SK-N-SH treated with all-trans-retinoic acid at 6 μM for 48 hours (cell line): ENCODE measurements at regions not wholly inside any gene's neighbourhood (a gene's known extent, or its start where the extent isn't known, plus 50 kb on each side); places are given as distances from the start of the nearest gene placed in this dataset.

Experiments used
- ATAC-seq: fragments of 200-7000 bp; cut with Tn5 transposase; 3 replicates; pipeline ENCODE4 v1.9.1; 2020; ENCODE audit warnings: mild to moderate bottlenecking, moderate library complexity
- ARNTL ChIP-seq: fragments of 450-650 bp; formaldehyde crosslinking; IDR thresholded peaks from 2 replicates; pipeline ENCODE4 v1.5.0; 2020; ENCODE audit warnings: low read depth, mild to moderate bottlenecking, moderate library complexity, borderline replicate concordance
- CREB5 ChIP-seq: fragments of 250-450 bp; sonication (Bioruptor Pico); IDR thresholded peaks from 2 replicates; pipeline ENCODE4 v1.5.1; 2020; ENCODE audit warnings: low read depth, mild to moderate bottlenecking, moderate library complexity
- CSDC2 ChIP-seq: fragments of 250-450 bp; sonication (Bioruptor Pico); IDR thresholded peaks from 2 replicates; pipeline ENCODE4 v1.5.0; 2020; ENCODE audit warnings: mild to moderate bottlenecking, moderate library complexity
- ESRRG ChIP-seq: fragments of 250-450 bp; sonication (Bioruptor Pico); IDR thresholded peaks from 2 replicates; pipeline ENCODE4 v1.6.1; 2021; ENCODE audit warnings: mild to moderate bottlenecking
- GLIS3 ChIP-seq: fragments of 250-450 bp; sonication (Bioruptor Pico); IDR thresholded peaks from 2 replicates; pipeline ENCODE4 v1.5.0; 2020; ENCODE audit warnings: mild to moderate bottlenecking, moderate library complexity
- ISL1 ChIP-seq: fragments of 250-450 bp; sonication (Bioruptor Pico); IDR thresholded peaks from 2 replicates; pipeline ENCODE4 v2.1.2; 2022; ENCODE audit warnings: mild to moderate bottlenecking, moderate library complexity
- OSR1 ChIP-seq: fragments of 250-450 bp; sonication (Bioruptor Pico); IDR thresholded peaks from 2 replicates; pipeline ENCODE4 v1.8.0; 2022; ENCODE audit warnings: moderate library complexity, mild to moderate bottlenecking, inconsistent platforms
- PATZ1 ChIP-seq: fragments of 250-450 bp; sonication (Bioruptor Pico); IDR thresholded peaks from 2 replicates; pipeline ENCODE4 v1.8.0; 2020; ENCODE audit warnings: mild to moderate bottlenecking, moderate library complexity, borderline replicate concordance
- PPARA ChIP-seq: fragments of 250-450 bp; sonication (Bioruptor Pico); IDR thresholded peaks from 2 replicates; pipeline ENCODE4 v1.5.0; 2020; ENCODE audit warnings: mild to moderate bottlenecking, borderline replicate concordance
- RARB ChIP-seq: fragments of 250-450 bp; sonication (Bioruptor Pico); IDR thresholded peaks from 2 replicates; pipeline ENCODE4 v1.8.0; 2021; ENCODE audit warnings: mild to moderate bottlenecking, moderate library complexity
- TCF4 ChIP-seq: fragments of 250-450 bp; sonication (Bioruptor Pico); IDR thresholded peaks from 2 replicates; pipeline ENCODE4 v1.8.0; 2021; ENCODE audit warnings: mild to moderate bottlenecking, moderate library complexity, borderline replicate concordance
- TOX ChIP-seq: fragments of 250-450 bp; sonication (Bioruptor Pico); IDR thresholded peaks from 2 replicates; pipeline ENCODE4 v1.8.0; 2021; ENCODE audit warnings: mild to moderate bottlenecking, moderate library complexity, borderline replicate concordance
- TSHZ2 ChIP-seq: fragments of 250-450 bp; sonication (Bioruptor Pico); IDR thresholded peaks from 2 replicates; pipeline ENCODE4 v1.5.0; 2020; ENCODE audit warnings: mild to moderate bottlenecking, moderate library complexity
- ZC3H10 ChIP-seq: fragments of 250-450 bp; sonication (Bioruptor Pico); IDR thresholded peaks from 2 replicates; pipeline ENCODE4 v1.5.1; 2021; ENCODE audit warnings: mild to moderate bottlenecking, moderate library complexity
- ZFP3 ChIP-seq: fragments of 250-450 bp; sonication (Bioruptor Pico); IDR thresholded peaks from 2 replicates; pipeline ENCODE4 v1.5.0; 2020; ENCODE audit warnings: mild to moderate bottlenecking, moderate library complexity
- ZFP30 ChIP-seq: fragments of 450-650 bp; formaldehyde crosslinking; IDR thresholded peaks from 2 replicates; pipeline ENCODE4 v1.5.0; 2022; ENCODE audit warnings: mild to moderate bottlenecking, moderate library complexity
- ZNF565 ChIP-seq: fragments of 450-650 bp; formaldehyde crosslinking; conservative IDR thresholded peaks from 2 replicates; pipeline ENCODE4 v1.5.0; 2020; ENCODE audit warnings: low read depth, mild to moderate bottlenecking, moderate library complexity
- ZNF70 ChIP-seq: fragments of 450-650 bp; formaldehyde crosslinking; IDR thresholded peaks from 2 replicates; pipeline ENCODE4 v1.5.0; 2020; ENCODE audit warnings: mild to moderate bottlenecking, moderate library complexity

- ATAC-seq = peak; percentile 44
These were observed 1040.6 kb upstream of the SLC10A2 start for GRCh38 chr13:104106705-104107393.

GRCh38 chr13:104105418-104106355 is 1039.5 kb upstream of the SLC10A2 start:
- peak; percentile 27; the same call in 2 of the 3 replicates for ATAC-seq
- TF ChIP-seq GLIS3 (CRISPR knock-in tag) = no peak
- TF ChIP-seq ISL1 (CRISPR knock-in tag) = peak; percentile 95

More at GRCh38 chr13:104106705-104107393, 1040.6 kb upstream of the SLC10A2 start:
- TF ChIP-seq ISL1 (CRISPR knock-in tag) (peak; percentile 79), CREB5 (CRISPR knock-in tag) (peak; percentile 28; the same call in 1 of the 2 replicates), PPARA (CRISPR knock-in tag) (no peak)

GRCh38 chr13:104099750-104100149 is 1033.5 kb upstream of the SLC10A2 start:
- TF ChIP-seq ISL1 (CRISPR knock-in tag) (peak; percentile 90), ZFP3 (CRISPR knock-in tag) (no peak), ZC3H10 (CRISPR knock-in tag) (0 out of 2 replicates have a peak, but pooled peaks have one; percentile 14)
- ATAC-seq = no peak

- no peak for ATAC-seq
- TF ChIP-seq ESRRG (CRISPR knock-in tag) (no peak), PPARA (CRISPR knock-in tag) (no peak), CSDC2 (no peak), ISL1 (CRISPR knock-in tag) (no peak), PATZ1 (CRISPR knock-in tag) (no peak), ARNTL (CRISPR knock-in tag) (no peak), GLIS3 (CRISPR knock-in tag) (no peak)
These were observed 1032.2 kb upstream of the SLC10A2 start for GRCh38 chr13:104098421-104098820.

GRCh38 chr13:104086759-104087158 is 1020.5 kb upstream of the SLC10A2 start:
- TF ChIP-seq ZNF70 (CRISPR knock-in tag) = no peak
- TF ChIP-seq RARB (CRISPR knock-in tag) = no peak
- TF ChIP-seq PPARA (CRISPR knock-in tag) = no peak
- no peak for TF ChIP-seq TSHZ2
- TF ChIP-seq ZNF565 (CRISPR knock-in tag) = no peak
- TF ChIP-seq TCF4 (CRISPR knock-in tag) = no peak
- TF ChIP-seq PATZ1 (CRISPR knock-in tag) = no peak
- TF ChIP-seq TOX (CRISPR knock-in tag) = no peak
- TF ChIP-seq ZFP3 (CRISPR knock-in tag) = no peak
- TF ChIP-seq ISL1 (CRISPR knock-in tag) = no peak
- no peak for TF ChIP-seq OSR1 (CRISPR knock-in tag)
- TF ChIP-seq CSDC2 = no peak
- TF ChIP-seq CREB5 (CRISPR knock-in tag) = no peak
- no peak for TF ChIP-seq ZFP30 (CRISPR knock-in tag)
- no peak for ATAC-seq
